ENCODE measurements at regions not wholly inside any gene's neighbourhood (a gene's known extent, or its start where the extent isn't known, plus 50 kb on each side); places are given as distances from the start of the nearest gene placed in this dataset.
"Not testable (repeated sequence)": the region's sequence is repeated elsewhere in the genome, so short reads cannot be mapped to it uniquely, and the experiment has no call there.

GRCh38 chr3:59237121-59237520 lies 187.3 kb upstream of the CFAP20DC start:
- intact Hi-C loops (cut with DNase I), result no loop called here
- DNase-seq (no peak), ATAC-seq (no peak)

DNA sequence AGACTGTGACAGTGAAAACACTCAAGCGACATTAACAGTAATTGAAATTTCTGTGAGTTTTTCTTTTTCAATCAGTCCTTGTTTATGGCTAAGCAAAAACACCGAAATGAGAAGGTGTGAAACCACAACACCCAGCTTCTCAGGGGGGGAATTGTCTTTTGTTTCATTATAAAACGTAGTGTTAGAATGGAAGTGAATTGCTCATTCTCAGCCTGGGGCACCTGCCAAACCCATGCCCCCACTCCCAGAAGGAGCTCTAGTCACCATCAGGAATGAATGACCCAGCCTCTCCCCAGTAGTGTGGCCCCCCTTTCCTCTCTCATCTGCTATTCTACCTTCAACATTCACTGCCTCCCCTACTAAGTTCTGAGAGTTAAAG lies 185.8 kb upstream of the CFAP20DC start:
- no peak for ATAC-seq
- intact Hi-C loops (cut with DNase I), result no loop called here
- no peak for DNase-seq

DNA sequence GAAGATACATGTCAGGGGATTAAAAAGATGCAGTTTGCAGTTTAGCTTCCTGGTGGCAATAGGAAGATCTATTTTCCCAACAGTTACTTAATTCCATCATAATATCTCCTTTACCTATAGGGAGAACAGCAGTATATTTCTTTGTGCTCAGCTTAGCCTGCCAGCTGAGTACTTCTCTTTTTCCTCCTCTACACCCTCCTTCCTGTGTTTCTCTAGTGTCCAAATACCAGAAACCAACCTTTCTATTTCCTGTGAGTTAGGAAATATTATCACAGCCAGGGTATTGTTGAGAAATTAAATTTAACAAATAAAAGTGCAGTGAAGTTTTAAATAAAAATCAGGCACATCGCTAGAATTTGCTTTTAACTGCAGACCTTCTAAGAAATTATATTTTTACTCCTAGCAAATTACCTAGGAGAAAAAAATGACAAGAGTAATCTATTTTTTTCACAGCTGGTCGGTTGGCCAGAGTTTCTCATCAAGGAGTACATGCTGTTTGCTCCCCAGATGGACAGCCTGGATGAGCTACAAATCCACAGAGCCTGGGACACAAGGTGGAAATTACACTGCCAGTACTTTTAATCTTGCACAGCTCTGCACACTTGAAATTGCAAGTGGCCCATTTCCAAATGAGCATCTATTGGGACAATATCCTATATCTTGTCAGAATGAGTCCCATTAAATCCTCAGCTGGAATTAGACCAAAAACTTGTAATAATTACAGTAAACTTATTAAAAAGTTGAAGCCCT lies 185.2 kb upstream of the CFAP20DC start:
- intact Hi-C loops (cut with DNase I), result no loop called here
- ATAC-seq (no peak), DNase-seq (no peak)

- ATAC-seq; intact Hi-C loops (cut with DNase I); DNase-seq: not testable (repeated sequence)
Observed at GRCh38 chr3:59230379-59230778, 180.6 kb upstream of the CFAP20DC start.

DNA sequence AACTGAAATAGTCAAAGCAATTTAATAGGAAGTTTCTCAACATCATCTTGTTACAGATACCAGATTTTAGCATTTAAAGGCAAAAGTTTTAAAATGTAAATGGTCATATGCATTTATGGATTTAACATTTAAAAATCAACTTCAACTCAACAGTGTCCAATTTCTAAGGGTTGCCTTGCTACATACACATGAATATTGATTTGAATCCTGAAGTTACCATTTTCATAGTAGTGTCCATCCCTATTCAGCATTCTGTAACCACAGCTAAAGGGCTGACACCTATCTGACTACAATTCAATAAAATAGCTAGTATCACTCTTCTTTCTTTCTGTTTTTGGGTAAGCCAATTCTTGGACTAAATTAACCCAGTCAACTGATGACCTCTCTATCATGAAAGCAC lies 164.0 kb upstream of the CFAP20DC start:
- ATAC-seq, result no peak
- DNase-seq, result no peak
- intact Hi-C loops (cut with DNase I), result loop anchor here in 1 of 2 donors (2.0 to 10.0 kb wide), 2 partner anchors 361 to 641 kb away; no protein-coding TSS in a partner anchor

GRCh38 chr3:59212128-59212779 lies 162.4 kb upstream of the CFAP20DC start:
- intact Hi-C loops (cut with DNase I), result loop anchor here in 1 of 2 donors (2.0 to 10.0 kb wide), 2 partner anchors 363 to 643 kb away; no protein-coding TSS in a partner anchor
- no peak for DNase-seq

GRCh38 chr3:59210260-59210659 lies 160.4 kb upstream of the CFAP20DC start:
- no peak for DNase-seq
- intact Hi-C loops (cut with DNase I), result loop anchor here in 1 of 2 donors (10.0 kb wide), 1 partner anchor 365 kb away; no protein-coding TSS in a partner anchor
- no peak for ATAC-seq

More at GRCh38 chr3:59212128-59212779, 162.4 kb upstream of the CFAP20DC start:
- peak; percentile 61 to 78 for ATAC-seq

DNA sequence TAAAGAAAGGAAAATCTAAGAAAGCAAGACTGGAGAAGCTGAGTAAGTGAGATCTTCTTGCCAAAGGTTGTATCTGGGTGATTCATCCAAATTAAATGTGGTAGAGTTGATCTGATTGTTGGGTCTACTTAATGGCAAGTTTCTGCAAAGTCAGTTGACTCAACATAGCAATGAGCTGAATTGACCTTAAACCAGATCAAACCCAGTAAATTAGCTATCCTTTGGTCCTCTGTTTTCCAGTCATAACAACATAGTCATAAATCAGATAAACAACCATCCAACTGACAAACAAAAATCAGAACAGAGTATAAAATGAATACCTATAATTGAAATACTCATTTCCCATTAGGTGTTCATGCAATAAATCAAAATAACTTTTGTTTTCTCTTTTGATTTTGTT lies 142.6 kb upstream of the CFAP20DC start:
- ATAC-seq, result no peak
- intact Hi-C loops (cut with DNase I), result no loop called here
- no peak for DNase-seq

GRCh38 chr3:59191651-59192050 lies 141.8 kb upstream of the CFAP20DC start:
- intact Hi-C loops (cut with DNase I), result no loop called here
- no peak for ATAC-seq
- DNase-seq, result no peak

DNA sequence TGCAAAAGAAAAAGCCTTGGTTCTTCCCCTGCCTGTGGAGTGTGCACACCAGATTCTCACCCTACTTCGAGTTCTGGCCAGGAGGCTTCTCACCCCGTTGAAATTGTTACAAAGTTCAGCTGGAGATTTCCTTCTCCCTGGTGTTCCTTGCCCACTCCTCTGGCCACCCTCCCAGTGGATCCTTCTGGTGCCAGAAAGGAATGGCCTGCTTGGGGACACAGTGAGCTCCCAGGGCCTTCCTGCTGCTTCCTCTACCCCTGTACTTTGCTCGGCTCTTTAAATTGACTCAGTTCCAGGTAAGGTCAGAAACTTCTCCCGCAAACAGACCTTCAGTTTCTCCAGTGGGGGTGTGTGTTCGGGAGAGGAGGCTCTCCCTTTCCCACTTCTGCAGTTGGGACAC lies 140.1 kb upstream of the CFAP20DC start:
- DNase-seq (no peak), ATAC-seq (no peak)
- intact Hi-C loops (cut with DNase I), result no loop called here

DNA sequence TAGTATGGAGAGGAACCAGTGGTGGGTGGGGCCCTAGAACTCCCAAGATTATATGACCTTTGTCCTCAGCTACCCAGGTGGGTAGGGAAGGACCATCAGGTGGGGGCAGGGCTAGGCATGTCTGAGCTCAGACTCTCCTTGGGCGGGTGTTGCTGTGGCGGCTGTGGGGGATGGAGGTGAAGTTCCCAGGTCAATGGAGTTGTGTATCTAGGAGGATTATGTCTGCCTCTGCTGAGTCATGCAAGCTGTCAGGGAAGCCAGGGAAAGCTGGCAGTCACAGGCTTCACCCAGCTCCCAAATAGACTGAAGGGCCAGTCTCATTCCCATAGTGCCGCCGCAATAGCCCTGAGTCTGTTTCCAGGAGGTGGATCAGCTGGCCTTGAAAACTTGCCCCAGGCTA lies 139.7 kb upstream of the CFAP20DC start:
- intact Hi-C loops (cut with DNase I), result no loop called here
- ATAC-seq, result no peak
- DNase-seq, result no peak

DNA sequence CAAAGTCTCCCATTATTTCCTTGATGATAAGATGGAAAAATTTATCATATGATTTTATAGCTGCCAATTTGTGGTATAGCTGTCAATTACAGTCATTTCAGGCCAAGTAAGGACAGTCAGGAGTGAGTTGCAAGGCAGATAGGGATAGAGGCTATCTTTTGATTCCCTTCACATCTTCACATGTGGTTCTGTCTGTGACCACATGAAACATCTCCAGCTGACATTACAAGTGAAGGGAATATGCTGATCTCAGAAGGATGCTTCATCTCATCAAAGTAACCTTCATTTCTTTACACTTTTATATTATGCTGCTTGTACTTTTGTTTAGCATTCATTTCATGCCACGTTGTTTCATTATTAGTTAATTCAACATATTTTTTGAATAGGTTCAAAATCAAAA lies 136.9 kb upstream of the CFAP20DC start:
- no peak for DNase-seq
- intact Hi-C loops (cut with DNase I), result no loop called here
- ATAC-seq, result no peak

DNA sequence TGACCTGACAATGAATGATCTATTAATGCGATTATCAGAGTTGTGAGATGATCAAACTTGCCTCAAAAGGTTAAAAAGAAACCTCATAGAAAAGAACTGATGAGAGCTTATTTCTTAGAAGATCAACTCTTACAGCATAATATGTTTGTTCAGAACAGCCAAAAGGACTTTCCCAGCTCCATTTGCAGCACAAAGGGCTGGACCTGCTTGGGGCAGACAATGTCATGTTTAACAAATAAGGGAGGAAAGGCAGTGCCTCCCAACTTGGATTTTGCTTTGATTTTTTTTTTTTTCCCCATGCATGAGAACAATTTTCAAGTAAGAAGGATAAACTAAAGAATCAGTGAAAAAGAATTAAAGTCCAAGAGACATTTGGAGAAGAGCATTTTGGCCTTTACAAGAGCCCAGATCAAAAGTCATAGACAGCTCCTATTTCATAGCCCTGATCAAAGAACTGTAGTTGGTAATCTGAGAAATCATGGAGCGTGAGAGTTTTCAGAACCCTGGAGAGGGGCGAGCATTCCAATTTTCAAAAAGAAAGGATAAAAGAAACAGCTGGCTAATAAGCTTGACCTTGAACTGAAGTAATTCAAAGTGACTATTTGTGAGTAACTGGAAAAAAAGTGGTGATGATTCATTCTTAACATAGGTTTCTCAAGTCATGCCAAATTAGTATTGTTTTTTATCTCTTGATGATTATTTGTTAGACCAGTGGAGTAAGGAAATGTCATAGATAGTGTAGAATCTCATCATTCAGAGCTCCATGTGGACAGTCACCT lies 136.0 kb upstream of the CFAP20DC start:
- ATAC-seq, result no peak
- intact Hi-C loops (cut with DNase I), result no loop called here
- DNase-seq, result no peak

- intact Hi-C loops (cut with DNase I), result no loop called here
- ATAC-seq (no peak), DNase-seq (no peak)
Observed at GRCh38 chr3:59180006-59180405, 130.2 kb upstream of the CFAP20DC start.

GRCh38 chr3:59178698-59179097 lies 128.9 kb upstream of the CFAP20DC start:
- no peak for DNase-seq
- no peak for ATAC-seq
- intact Hi-C loops (cut with DNase I), result no loop called here

- DNase-seq (no peak), ATAC-seq (no peak)
- intact Hi-C loops (cut with DNase I), result no loop called here
Observed at GRCh38 chr3:59171491-59171890, 121.7 kb upstream of the CFAP20DC start.

DNA sequence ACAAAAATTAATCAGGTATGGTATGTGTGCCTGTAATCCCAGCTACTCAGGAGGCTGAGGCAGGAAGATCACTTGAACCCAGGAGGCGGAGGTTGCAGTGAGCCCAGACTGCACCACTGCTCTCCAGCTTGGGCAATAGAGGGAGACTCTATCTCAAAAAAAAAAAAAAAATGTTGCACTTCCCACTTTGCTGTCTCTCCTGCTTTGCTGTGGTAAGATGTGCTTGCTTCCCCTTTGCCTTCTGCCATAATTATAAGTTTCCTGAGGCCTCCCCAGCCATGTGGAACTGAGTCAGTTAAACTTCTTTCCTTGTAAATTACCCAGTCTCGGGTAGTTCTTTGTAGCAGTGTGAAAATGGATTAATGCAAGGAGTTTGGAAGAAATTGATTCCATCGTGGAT lies 120.3 kb upstream of the CFAP20DC start:
- ATAC-seq; intact Hi-C loops (cut with DNase I); DNase-seq: not testable (repeated sequence)

DNA sequence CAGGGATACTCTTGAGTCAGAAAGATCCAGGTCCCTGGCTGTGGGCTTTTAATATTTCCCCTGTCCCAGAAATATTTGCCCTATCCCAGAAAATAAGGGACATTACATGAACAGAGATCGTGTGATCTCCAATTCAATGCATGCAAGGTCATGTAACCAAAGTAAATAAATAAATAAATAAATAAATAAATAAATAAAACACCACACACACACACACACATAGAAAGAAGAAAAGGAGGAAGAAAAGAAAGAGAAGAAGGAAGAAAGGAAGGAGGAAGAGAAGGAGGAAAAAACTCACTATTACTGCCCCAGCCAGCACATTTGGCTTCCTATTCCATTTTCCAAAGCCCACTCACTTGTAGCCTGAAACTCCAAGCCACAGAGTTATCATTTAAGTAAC lies 117.9 kb upstream of the CFAP20DC start:
- ATAC-seq (no peak), DNase-seq (no peak)
- intact Hi-C loops (cut with DNase I), result no loop called here

- no peak for DNase-seq
- ATAC-seq, result no peak
- intact Hi-C loops (cut with DNase I), result no loop called here
Observed at GRCh38 chr3:59163953-59164352, 114.1 kb upstream of the CFAP20DC start.

DNA sequence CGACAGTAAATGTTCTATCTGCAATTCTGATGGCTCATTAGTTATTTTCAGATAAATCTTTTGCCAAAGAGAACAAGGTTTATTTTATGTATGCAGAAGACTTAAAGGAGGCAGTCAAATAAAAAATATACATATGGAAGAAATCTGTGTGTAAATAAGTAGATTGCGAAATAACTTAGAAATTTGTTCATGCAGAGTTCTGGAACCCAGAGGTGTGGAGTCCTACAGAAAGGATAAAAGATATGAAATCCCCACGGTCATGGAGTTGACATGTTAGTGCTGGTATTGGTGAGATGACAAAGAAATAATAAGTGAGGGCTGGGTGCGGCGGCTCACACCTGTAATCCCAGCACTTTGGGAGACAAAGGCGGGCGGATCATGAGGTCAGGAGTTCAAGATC lies 111.2 kb upstream of the CFAP20DC start:
- intact Hi-C loops (cut with DNase I), result no loop called here
- DNase-seq (no peak), ATAC-seq (no peak)
